Smooth muscle cell of the brain vasculature (primary cell): ENCODE measurements at regions not wholly inside any gene's neighbourhood (a gene's known extent, or its start where the extent isn't known, plus 50 kb on each side); places are given as distances from the start of the nearest gene placed in this dataset.
"Not testable (repeated sequence)": the region's sequence is repeated elsewhere in the genome, so short reads cannot be mapped to it uniquely, and the experiment has no call there.

Experiments used
- DNase-seq: peaks from one replicate; pipeline ENCODE4 v3.0.0-alpha.2; 2012; ENCODE audit warnings: low read depth, low spot score

GRCh38 chr9:67423049-67423728, 430.8 kb upstream of the SPATA31A3 start:
- DNase-seq, result not testable (repeated sequence)

- not testable (repeated sequence) for DNase-seq
Observed at GRCh38 chr9:67418496-67419079, 426.2 kb upstream of the SPATA31A3 start.

- DNase-seq, result not testable (repeated sequence)
Observed at GRCh38 chr9:67417341-67417983, 425.1 kb upstream of the SPATA31A3 start.

GRCh38 chr9:67416639-67417038, 424.3 kb upstream of the SPATA31A3 start:
- DNase-seq, result not testable (repeated sequence)

- not testable (repeated sequence) for DNase-seq
Observed at GRCh38 chr9:67410606-67411220, 418.4 kb upstream of the SPATA31A3 start.

GRCh38 chr9:67403739-67404138, 411.4 kb upstream of the SPATA31A3 start:
- DNase-seq, result not testable (repeated sequence)

- not testable (repeated sequence) for DNase-seq
Observed at GRCh38 chr9:67397731-67398130, 405.4 kb upstream of the SPATA31A3 start.

- DNase-seq, result not testable (repeated sequence)
Observed at GRCh38 chr9:67394782-67395181, 402.4 kb upstream of the SPATA31A3 start.

GRCh38 chr9:67394038-67394437, 401.7 kb upstream of the SPATA31A3 start:
- not testable (repeated sequence) for DNase-seq

- not testable (repeated sequence) for DNase-seq
Observed at GRCh38 chr9:67369664-67370063, 377.3 kb upstream of the SPATA31A3 start.

- not testable (repeated sequence) for DNase-seq
Observed at GRCh38 chr9:67362325-67362724, 370.0 kb upstream of the SPATA31A3 start.

- DNase-seq, result not testable (repeated sequence)
Observed at GRCh38 chr9:67353961-67354360, 361.6 kb upstream of the SPATA31A3 start.

GRCh38 chr9:67349424-67349759, 357.0 kb upstream of the SPATA31A3 start:
- DNase-seq, result not testable (repeated sequence)

- not testable (repeated sequence) for DNase-seq
Observed at GRCh38 chr9:67348562-67349423, 356.4 kb upstream of the SPATA31A3 start.

- not testable (repeated sequence) for DNase-seq
Observed at GRCh38 chr9:67348094-67348493, 355.7 kb upstream of the SPATA31A3 start.

- DNase-seq, result not testable (repeated sequence)
Observed at GRCh38 chr9:67339216-67339615, 346.9 kb upstream of the SPATA31A3 start.

GRCh38 chr9:67338201-67338600, 345.9 kb upstream of the SPATA31A3 start:
- DNase-seq, result not testable (repeated sequence)

GRCh38 chr9:67334727-67335572, 342.6 kb upstream of the SPATA31A3 start:
- not testable (repeated sequence) for DNase-seq

- not testable (repeated sequence) for DNase-seq
Observed at GRCh38 chr9:67331634-67332033, 339.3 kb upstream of the SPATA31A3 start.

GRCh38 chr9:67313409-67313808, 321.1 kb upstream of the SPATA31A3 start:
- DNase-seq, result not testable (repeated sequence)
